ENCODE measurements at regions not wholly inside any gene's neighbourhood (a gene's known extent, or its start where the extent isn't known, plus 50 kb on each side); places are given as distances from the start of the nearest gene placed in this dataset.

DNA sequence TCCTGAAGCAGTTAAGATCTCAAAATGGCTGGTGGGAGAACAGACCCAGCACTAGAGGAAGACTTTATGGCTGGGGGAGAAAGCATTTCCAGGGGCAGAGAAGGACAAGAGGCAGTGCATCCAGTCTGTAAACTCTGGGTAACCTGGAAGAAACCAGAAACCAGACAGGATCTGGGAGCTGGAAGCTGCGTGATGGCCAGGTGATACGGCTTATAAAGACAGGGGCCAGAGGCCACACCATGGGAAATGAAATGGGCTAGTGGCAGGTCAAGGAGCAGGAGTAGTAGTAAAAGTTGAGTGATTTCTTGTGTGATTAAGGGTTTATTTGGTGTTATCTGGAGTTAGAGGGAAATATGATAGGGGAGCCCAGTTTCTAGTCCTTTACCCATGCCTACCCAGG is 144.7 kb upstream of the ARRDC4 start:
- Histone ChIP-seq H3K36me3 (ENCODE audit: control insufficient read depth, insufficient read depth, low read length) (no peaks in the 10 kb centered on the region), H4K20me1 (ENCODE audit: control insufficient read depth, extremely low read depth, insufficient read depth, low read length) (no peaks in the 10 kb centered on the region)
- no peak for TF ChIP-seq EZH2 (IDR thresholded peaks at IDR 0.05; ENCODE audit: low read length, missing control alignments)
- TF ChIP-seq, protein P1, sequence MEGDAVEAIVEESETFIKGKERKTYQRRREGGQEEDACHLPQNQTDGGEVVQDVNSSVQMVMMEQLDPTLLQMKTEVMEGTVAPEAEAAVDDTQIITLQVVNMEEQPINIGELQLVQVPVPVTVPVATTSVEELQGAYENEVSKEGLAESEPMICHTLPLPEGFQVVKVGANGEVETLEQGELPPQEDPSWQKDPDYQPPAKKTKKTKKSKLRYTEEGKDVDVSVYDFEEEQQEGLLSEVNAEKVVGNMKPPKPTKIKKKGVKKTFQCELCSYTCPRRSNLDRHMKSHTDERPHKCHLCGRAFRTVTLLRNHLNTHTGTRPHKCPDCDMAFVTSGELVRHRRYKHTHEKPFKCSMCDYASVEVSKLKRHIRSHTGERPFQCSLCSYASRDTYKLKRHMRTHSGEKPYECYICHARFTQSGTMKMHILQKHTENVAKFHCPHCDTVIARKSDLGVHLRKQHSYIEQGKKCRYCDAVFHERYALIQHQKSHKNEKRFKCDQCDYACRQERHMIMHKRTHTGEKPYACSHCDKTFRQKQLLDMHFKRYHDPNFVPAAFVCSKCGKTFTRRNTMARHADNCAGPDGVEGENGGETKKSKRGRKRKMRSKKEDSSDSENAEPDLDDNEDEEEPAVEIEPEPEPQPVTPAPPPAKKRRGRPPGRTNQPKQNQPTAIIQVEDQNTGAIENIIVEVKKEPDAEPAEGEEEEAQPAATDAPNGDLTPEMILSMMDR (conservative IDR thresholded peaks at IDR 0.05 in 1 of 2, IDR thresholded peaks at IDR 0.05 in 1 of 2; ENCODE audit: low read depth in 1 of 2, low read length in 2 of 2), result no peak

DNA sequence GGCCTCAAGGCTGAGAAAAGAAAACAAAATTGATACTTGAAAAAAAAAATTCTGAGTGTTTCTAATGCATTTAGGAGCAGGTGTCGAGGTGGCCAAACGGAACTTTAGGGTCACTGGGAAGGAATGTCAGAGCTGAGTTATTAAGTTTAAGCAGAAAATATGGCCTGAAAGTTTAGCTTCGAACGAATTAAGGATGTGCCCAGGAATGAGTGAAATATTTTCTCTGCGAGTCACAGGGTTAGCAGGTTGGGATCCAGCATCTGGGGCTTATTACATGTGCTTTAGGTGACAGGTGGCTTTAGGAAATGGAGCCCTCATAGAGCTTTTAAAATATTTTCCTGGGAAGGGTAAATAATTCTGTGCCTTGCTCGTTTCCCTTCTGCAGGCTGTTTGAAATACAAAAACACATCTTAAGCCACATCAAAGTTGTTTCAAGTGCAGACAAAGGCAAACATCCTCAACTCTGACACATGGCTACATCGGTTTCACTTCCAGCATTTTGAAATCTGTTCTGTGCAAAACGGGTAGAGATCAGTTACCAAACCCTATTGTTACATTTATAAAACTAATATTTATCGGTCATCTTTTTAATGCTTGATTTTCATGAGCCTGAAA is 143.1 kb upstream of the ARRDC4 start:
- no peaks in the 10 kb centered on the region for H3K79me2 ChIP-seq (ENCODE audit: control insufficient read depth, insufficient read depth, low read length)
- H4K20me1 ChIP-seq (ENCODE audit: control insufficient read depth, extremely low read depth, insufficient read depth, low read length), result no peaks in the 10 kb centered on the region
- H3K4me3 ChIP-seq (replicated peaks in 1 of 4; ENCODE audit: control extremely low read depth in 1 of 4, insufficient read depth in 1 of 4, low read depth in 3 of 4, low read length in 4 of 4), result no peak overlapping the region
- DNase-seq (ENCODE audit: low read depth in 2 of 2), result no peak
- H3K27me3 ChIP-seq (ENCODE audit: control insufficient read depth, insufficient read depth, low read length), result no peaks in the 10 kb centered on the region
- no peak overlapping the region for H3K27ac ChIP-seq (ENCODE audit: insufficient read depth, low read length)
- no peak overlapping the region for H3K4me2 ChIP-seq (ENCODE audit: extremely low read depth, insufficient read depth, low read length)
- H2AFZ ChIP-seq (ENCODE audit: low read length), result no peak overlapping the region
- no peaks in the 10 kb centered on the region for H3K9me3 ChIP-seq (ENCODE audit: control insufficient read depth, insufficient read depth, low read depth, low read length)
- no peak overlapping the region for H3K9ac ChIP-seq (ENCODE audit: insufficient read depth, low read length)
- no peaks in the 10 kb centered on the region for H3K4me1 ChIP-seq (ENCODE audit: control insufficient read depth, extremely low read depth, insufficient read depth, low read length)
- H3K36me3 ChIP-seq (ENCODE audit: control insufficient read depth, insufficient read depth, low read length), result no peaks in the 10 kb centered on the region
- no peak for TF ChIP-seq EZH2 (IDR thresholded peaks at IDR 0.05; ENCODE audit: low read length, missing control alignments)
- TF ChIP-seq, protein P1 (conservative IDR thresholded peaks at IDR 0.05 in 1 of 2, IDR thresholded peaks at IDR 0.05 in 1 of 2; ENCODE audit: low read depth in 1 of 2, low read length in 2 of 2), result no peak

More for the DNA sequence above, 144.7 kb upstream of the ARRDC4 start:
- Histone ChIP-seq H3K4me1 (ENCODE audit: control insufficient read depth, extremely low read depth, insufficient read depth, low read length) (no peaks in the 10 kb centered on the region), H3K27ac (ENCODE audit: insufficient read depth, low read length) (no peak overlapping the region), H3K9ac (ENCODE audit: insufficient read depth, low read length) (no peak overlapping the region), H3K9me3 (ENCODE audit: control insufficient read depth, insufficient read depth, low read depth, low read length) (no peaks in the 10 kb centered on the region), H2AFZ (ENCODE audit: low read length) (no peak overlapping the region), H3K79me2 (ENCODE audit: control insufficient read depth, insufficient read depth, low read length) (no peaks in the 10 kb centered on the region), H3K4me3 (replicated peaks in 1 of 4; ENCODE audit: control extremely low read depth in 1 of 4, insufficient read depth in 1 of 4, low read depth in 3 of 4, low read length in 4 of 4) (no peak overlapping the region), H3K27me3 (ENCODE audit: control insufficient read depth, insufficient read depth, low read length) (no peaks in the 10 kb centered on the region), H3K4me2 (ENCODE audit: extremely low read depth, insufficient read depth, low read length) (no peak overlapping the region)
- DNase-seq (ENCODE audit: low read depth in 2 of 2), result no peak

DNA sequence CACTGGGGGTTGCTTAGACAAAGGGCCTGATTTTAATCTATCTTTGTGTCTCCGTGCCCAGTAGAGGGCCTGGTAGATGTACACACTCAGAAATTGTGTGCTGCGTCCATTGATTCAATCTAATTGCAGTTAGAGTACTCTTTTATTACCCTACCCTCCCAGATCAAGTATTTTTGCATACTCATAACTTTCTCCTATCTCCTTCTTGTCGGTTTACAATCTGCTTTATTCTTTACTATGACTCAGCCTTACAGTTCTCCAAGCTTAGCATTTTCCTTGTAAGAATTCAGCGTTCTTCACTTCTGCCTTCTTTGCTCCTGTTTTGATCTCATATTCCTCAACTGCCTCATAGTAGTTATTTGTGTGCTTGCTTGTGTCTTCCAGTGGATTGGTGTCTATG is 124.5 kb upstream of the ARRDC4 start:
- H3K79me2 ChIP-seq (ENCODE audit: control insufficient read depth, insufficient read depth, low read length), result no peaks in the 10 kb centered on the region
- H3K9ac ChIP-seq (ENCODE audit: insufficient read depth, low read length), result no peak overlapping the region
- H2AFZ ChIP-seq (ENCODE audit: low read length), result no peak overlapping the region
- DNase-seq (ENCODE audit: low read depth in 2 of 2), result no peak
- H3K4me2 ChIP-seq (ENCODE audit: extremely low read depth, insufficient read depth, low read length), result no peak overlapping the region
- H4K20me1 ChIP-seq (ENCODE audit: control insufficient read depth, extremely low read depth, insufficient read depth, low read length), result no peaks in the 10 kb centered on the region
- H3K9me3 ChIP-seq (ENCODE audit: control insufficient read depth, insufficient read depth, low read depth, low read length), result no peaks in the 10 kb centered on the region
- TF ChIP-seq EZH2 (IDR thresholded peaks at IDR 0.05; ENCODE audit: low read length, missing control alignments), result no peak
- TF ChIP-seq, protein P1 (conservative IDR thresholded peaks at IDR 0.05 in 1 of 2, IDR thresholded peaks at IDR 0.05 in 1 of 2; ENCODE audit: low read depth in 1 of 2, low read length in 2 of 2), result no peak
- H3K27ac ChIP-seq (ENCODE audit: insufficient read depth, low read length), result no peak overlapping the region
- H3K36me3 ChIP-seq (ENCODE audit: control insufficient read depth, insufficient read depth, low read length), result no peaks in the 10 kb centered on the region
- H3K27me3 ChIP-seq (ENCODE audit: control insufficient read depth, insufficient read depth, low read length), result no peaks in the 10 kb centered on the region
- H3K4me3 ChIP-seq (replicated peaks in 1 of 4; ENCODE audit: control extremely low read depth in 1 of 4, insufficient read depth in 1 of 4, low read depth in 3 of 4, low read length in 4 of 4), result no peak overlapping the region
- H3K4me1 ChIP-seq (ENCODE audit: control insufficient read depth, extremely low read depth, insufficient read depth, low read length), result no peaks in the 10 kb centered on the region

All from fibroblast of lung (primary cell).